Mucosa of descending colon (tissue), 3 donors: ENCODE measurements at regions not wholly inside any gene's neighbourhood (a gene's known extent, or its start where the extent isn't known, plus 50 kb on each side); places are given as distances from the start of the nearest gene placed in this dataset.

Experiments
- ATAC-seq: fragments of 200-7000 bp; cut with Tn5 transposase; one replicate; pipeline ENCODE4 v1.9.1; 2020; ENCODE audit warnings: mild to moderate bottlenecking, moderate library complexity
- DNase-seq, 3 donors: peaks; one replicate each; pipeline ENCODE4 v3.0.0-alpha.2; 2020
- H3K36me3 ChIP-seq: fragments of 200-600 bp; one replicate; pipeline ENCODE4 v1.8.0; 2021; ENCODE audit warnings: low read depth, mild to moderate bottlenecking
- H3K4me1 ChIP-seq: fragments of 200-600 bp; one replicate; pipeline ENCODE4 v1.8.0; 2021; ENCODE audit warnings: low read depth, mild to moderate bottlenecking
- H3K4me3 ChIP-seq: fragments of 200-600 bp; one replicate; pipeline ENCODE4 v1.8.0; 2021; ENCODE audit warnings: mild to moderate bottlenecking
- H3K9me3 ChIP-seq: fragments of 200-600 bp; one replicate; pipeline ENCODE4 v1.8.0; 2021; ENCODE audit warnings: mild to moderate bottlenecking
- intact Hi-C, 2 donors: fragments of 100-400 bp; cut with DNase I in 1 of 2; cut with micrococcal nuclease in 1 of 2; formaldehyde crosslinking; loops; one replicate each; pipeline versions ENCODE4 v1.11.0 to v1.11.1; 2022; cut with DNase I, micrococcal nuclease
- TF ChIP-seq, protein P1 (sequence below): fragments of 200-600 bp; IDR thresholded peaks from one replicate; pipeline ENCODE4 v1.8.0; 2022; ENCODE audit warnings: antibody characterized with exemption, mild to moderate bottlenecking
- donor health status: DM: no; HTN: no; CAD: no; lungs with moderate emphysema.
- donor health status: DM: no; HTN: no; CAD: no.
- donor health status: DM: no; HTN: yes; CAD: no.

DNA sequence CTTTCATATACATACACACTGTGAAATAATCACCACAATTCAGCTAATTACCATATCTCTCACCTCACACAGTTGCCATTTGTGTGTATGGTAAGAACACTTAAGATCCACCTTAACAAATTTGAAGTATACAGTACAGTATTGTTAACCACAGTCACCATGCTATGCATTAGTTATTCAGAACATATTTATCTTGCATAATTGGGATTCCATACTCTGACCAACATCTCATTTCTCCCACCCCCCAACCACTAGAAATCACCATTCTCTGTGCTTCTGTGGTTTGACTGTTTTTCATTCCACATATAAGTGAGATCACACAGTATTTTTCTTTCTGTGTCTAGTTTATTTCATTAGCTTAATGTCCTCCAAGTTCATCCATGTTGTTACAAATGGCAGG is 247.7 kb upstream of the CTNNB1 start:
- Histone ChIP-seq H3K4me3 (no peak overlapping the region), H3K9me3 (peaks cover 9% of the 10 kb centered on the region), H3K4me1 (no peaks in the 10 kb centered on the region), H3K36me3 (no peaks in the 10 kb centered on the region)
- TF ChIP-seq, protein P1, sequence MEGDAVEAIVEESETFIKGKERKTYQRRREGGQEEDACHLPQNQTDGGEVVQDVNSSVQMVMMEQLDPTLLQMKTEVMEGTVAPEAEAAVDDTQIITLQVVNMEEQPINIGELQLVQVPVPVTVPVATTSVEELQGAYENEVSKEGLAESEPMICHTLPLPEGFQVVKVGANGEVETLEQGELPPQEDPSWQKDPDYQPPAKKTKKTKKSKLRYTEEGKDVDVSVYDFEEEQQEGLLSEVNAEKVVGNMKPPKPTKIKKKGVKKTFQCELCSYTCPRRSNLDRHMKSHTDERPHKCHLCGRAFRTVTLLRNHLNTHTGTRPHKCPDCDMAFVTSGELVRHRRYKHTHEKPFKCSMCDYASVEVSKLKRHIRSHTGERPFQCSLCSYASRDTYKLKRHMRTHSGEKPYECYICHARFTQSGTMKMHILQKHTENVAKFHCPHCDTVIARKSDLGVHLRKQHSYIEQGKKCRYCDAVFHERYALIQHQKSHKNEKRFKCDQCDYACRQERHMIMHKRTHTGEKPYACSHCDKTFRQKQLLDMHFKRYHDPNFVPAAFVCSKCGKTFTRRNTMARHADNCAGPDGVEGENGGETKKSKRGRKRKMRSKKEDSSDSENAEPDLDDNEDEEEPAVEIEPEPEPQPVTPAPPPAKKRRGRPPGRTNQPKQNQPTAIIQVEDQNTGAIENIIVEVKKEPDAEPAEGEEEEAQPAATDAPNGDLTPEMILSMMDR: no peak
- ATAC-seq (no peak), DNase-seq (no peak)
- intact Hi-C loops: no loop called here

- no peak overlapping the region for H3K4me3 ChIP-seq
- no peak for DNase-seq
- H3K9me3 ChIP-seq: no peaks in the 10 kb centered on the region
- intact Hi-C loops: no loop called here
- no peak for ATAC-seq
- TF ChIP-seq, protein P1: no peak
- no peaks in the 10 kb centered on the region for H3K4me1 ChIP-seq
- no peaks in the 10 kb centered on the region for H3K36me3 ChIP-seq
These were observed 238.0 kb upstream of the CTNNB1 start for GRCh38 chr3:40961104-40961857.

- Histone ChIP-seq H3K9me3 (no peaks in the 10 kb centered on the region), H3K36me3 (no peaks in the 10 kb centered on the region), H3K4me1 (no peaks in the 10 kb centered on the region), H3K4me3 (no peak overlapping the region)
- intact Hi-C loops: no loop called here
- ATAC-seq (no peak), DNase-seq (no peak)
- TF ChIP-seq, protein P1: no peak
These were observed 236.6 kb upstream of the CTNNB1 start for GRCh38 chr3:40962721-40963120.

GRCh38 chr3:40968666-40969065 is 230.6 kb upstream of the CTNNB1 start:
- DNase-seq: no peak
- no peak overlapping the region for H3K4me3 ChIP-seq
- no peak for ATAC-seq
- H3K4me1 ChIP-seq: peaks cover 13% of the 10 kb centered on the region
- no peaks in the 10 kb centered on the region for H3K9me3 ChIP-seq
- TF ChIP-seq, protein P1: no peak
- no peaks in the 10 kb centered on the region for H3K36me3 ChIP-seq
- intact Hi-C loops: no loop called here

- ATAC-seq: no peak
- intact Hi-C loops: no loop called here
- H3K36me3 ChIP-seq: no peaks in the 10 kb centered on the region
- H3K4me3 ChIP-seq: no peak overlapping the region
- H3K9me3 ChIP-seq: no peaks in the 10 kb centered on the region
- TF ChIP-seq, protein P1: no peak
- no peak for DNase-seq
- peaks cover 13% of the 10 kb centered on the region for H3K4me1 ChIP-seq
These were observed 230.0 kb upstream of the CTNNB1 start for GRCh38 chr3:40969341-40969740.
